ENCODE measurements at regions not wholly inside any gene's neighbourhood (a gene's known extent, or its start where the extent isn't known, plus 50 kb on each side); places are given as distances from the start of the nearest gene placed in this dataset.

DNA sequence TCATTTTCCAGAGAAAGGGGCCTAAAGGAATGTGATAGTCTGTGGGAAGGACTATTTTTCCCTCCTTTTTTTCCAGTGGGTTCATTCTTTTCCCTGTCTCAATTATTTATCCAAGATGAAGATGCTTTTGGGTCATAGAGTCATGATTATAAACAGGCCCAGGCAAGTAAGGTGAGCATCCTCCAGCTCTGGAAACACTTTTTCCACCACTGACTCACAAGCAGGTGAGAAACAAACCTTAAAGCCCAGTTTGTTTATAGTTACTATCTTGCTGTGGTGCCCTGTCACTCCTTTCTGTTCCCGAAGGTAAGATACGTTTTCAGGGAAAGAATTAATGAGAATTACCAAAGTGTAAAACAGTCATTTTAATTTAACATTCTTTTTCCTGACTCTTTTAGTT, 107.7 kb upstream of the IFNG-AS1 start:
- TF ChIP-seq GABPA (IDR thresholded peaks at IDR 0.05; ENCODE audit: borderline replicate concordance, insufficient read depth, low read length) (no peak), EP300 (IDR thresholded peaks at IDR 0.05; ENCODE audit: borderline replicate concordance in 1 of 2, low read depth in 2 of 2, low read length in 2 of 2) (no peak), EGR1 (IDR thresholded peaks at IDR 0.05; ENCODE audit: borderline replicate concordance, low read depth, low read length) (no peak)
- TF ChIP-seq, protein P1, sequence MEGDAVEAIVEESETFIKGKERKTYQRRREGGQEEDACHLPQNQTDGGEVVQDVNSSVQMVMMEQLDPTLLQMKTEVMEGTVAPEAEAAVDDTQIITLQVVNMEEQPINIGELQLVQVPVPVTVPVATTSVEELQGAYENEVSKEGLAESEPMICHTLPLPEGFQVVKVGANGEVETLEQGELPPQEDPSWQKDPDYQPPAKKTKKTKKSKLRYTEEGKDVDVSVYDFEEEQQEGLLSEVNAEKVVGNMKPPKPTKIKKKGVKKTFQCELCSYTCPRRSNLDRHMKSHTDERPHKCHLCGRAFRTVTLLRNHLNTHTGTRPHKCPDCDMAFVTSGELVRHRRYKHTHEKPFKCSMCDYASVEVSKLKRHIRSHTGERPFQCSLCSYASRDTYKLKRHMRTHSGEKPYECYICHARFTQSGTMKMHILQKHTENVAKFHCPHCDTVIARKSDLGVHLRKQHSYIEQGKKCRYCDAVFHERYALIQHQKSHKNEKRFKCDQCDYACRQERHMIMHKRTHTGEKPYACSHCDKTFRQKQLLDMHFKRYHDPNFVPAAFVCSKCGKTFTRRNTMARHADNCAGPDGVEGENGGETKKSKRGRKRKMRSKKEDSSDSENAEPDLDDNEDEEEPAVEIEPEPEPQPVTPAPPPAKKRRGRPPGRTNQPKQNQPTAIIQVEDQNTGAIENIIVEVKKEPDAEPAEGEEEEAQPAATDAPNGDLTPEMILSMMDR (IDR thresholded peaks at IDR 0.05; ENCODE audit: control extremely low read depth in 1 of 3, insufficient read depth in 1 of 3, low read depth in 1 of 3, low read length in 3 of 3) = no peak

All from H1 (cell line).